ENCODE measurements at regions not wholly inside any gene's neighbourhood (a gene's known extent, or its start where the extent isn't known, plus 50 kb on each side); places are given as distances from the start of the nearest gene placed in this dataset.

GRCh38 chr5:175382171-175382570, 61.8 kb downstream of the DRD1 start:
- TF ChIP-seq CTCF (IDR thresholded peaks at IDR 0.05), result no peak
- TF ChIP-seq RAD21 (conservative IDR thresholded peaks at IDR 0.05 in 1 of 2, IDR thresholded peaks at IDR 0.05 in 1 of 2), result no peak
- no peak for TF ChIP-seq SMC3 (IDR thresholded peaks at IDR 0.05)
- no peak for TF ChIP-seq CBX2 (IDR thresholded peaks at IDR 0.05; ENCODE audit: borderline replicate concordance, low read depth)

Data from A549 (cell line).